LNCAP (cell line): ENCODE measurements at regions not wholly inside any gene's neighbourhood (a gene's known extent, or its start where the extent isn't known, plus 50 kb on each side); places are given as distances from the start of the nearest gene placed in this dataset.

ENCODE experiments used
- CTCF ChIP-seq: fragments of 450-650 bp; IDR thresholded peaks from 2 replicates; pipeline ENCODE4 v1.5.1; 2017; ENCODE audit warnings: mild to moderate bottlenecking

GRCh38 chr1:43054961-43055360 is 96.3 kb upstream of the SLC2A1 start:
- TF ChIP-seq CTCF: no peak

GRCh38 chr1:43052786-43053439 is 94.2 kb upstream of the SLC2A1 start:
- TF ChIP-seq CTCF: no peak

GRCh38 chr1:43052322-43052721 is 93.7 kb upstream of the SLC2A1 start:
- TF ChIP-seq CTCF: no peak

- no peak for TF ChIP-seq CTCF
These were observed 90.8 kb upstream of the SLC2A1 start for GRCh38 chr1:43049481-43049880.

GRCh38 chr1:43048601-43049011 is 89.9 kb upstream of the SLC2A1 start:
- TF ChIP-seq CTCF: no peak

- no peak for TF ChIP-seq CTCF
These were observed 88.5 kb upstream of the SLC2A1 start for GRCh38 chr1:43047135-43047534.

- TF ChIP-seq CTCF: no peak
These were observed 86.1 kb upstream of the SLC2A1 start for GRCh38 chr1:43044572-43045361.
